Mesothelial cell of epicardium (in vitro differentiated cells): ENCODE measurements at regions not wholly inside any gene's neighbourhood (a gene's known extent, or its start where the extent isn't known, plus 50 kb on each side); places are given as distances from the start of the nearest gene placed in this dataset.

Experiments used
- DNase-seq, 2 experiments: peaks; one replicate each; pipeline ENCODE4 v3.0.0; 2021; ENCODE audit warnings: low spot score in 2 of 2; ENCODE audit not compliant: unreplicated experiment in 2 of 2
- H3K27ac Mint-ChIP-seq: 2 replicates; pipeline ENCODE4 v1.8.0; 2021; ENCODE audit warnings: mixed read lengths
- H3K27me3 Mint-ChIP-seq: 2 replicates; pipeline ENCODE4 v1.8.0; 2021; ENCODE audit warnings: low read depth, mixed read lengths
- H3K36me3 Mint-ChIP-seq: 2 replicates; pipeline ENCODE4 v1.8.0; 2021; ENCODE audit warnings: mixed read lengths
- H3K4me1 Mint-ChIP-seq: 2 replicates; pipeline ENCODE4 v1.8.0; 2021; ENCODE audit warnings: mixed read lengths
- H3K4me3 Mint-ChIP-seq: 2 replicates; pipeline ENCODE4 v1.8.0; 2021; ENCODE audit warnings: mild to moderate bottlenecking, moderate library complexity, mixed read lengths
- H3K9me3 Mint-ChIP-seq: 2 replicates; pipeline ENCODE4 v1.8.0; 2021; ENCODE audit warnings: mixed read lengths
- CTCF ChIP-seq: fragments of 200-600 bp; sonication (generic); IDR thresholded peaks from one replicate; pipeline ENCODE4 v1.5.0; 2021; ENCODE audit warnings: antibody characterized with exemption; ENCODE audit not compliant: unreplicated experiment

- no peaks in the 10 kb centered on the region for H3K27me3 Mint-ChIP-seq
- peak overlapping the region; percentile 54 for H3K27ac Mint-ChIP-seq
- DNase-seq: no peak
- H3K4me3 Mint-ChIP-seq: peak overlapping the region; percentile 24
- H3K4me1 Mint-ChIP-seq: peaks cover 8% of the 10 kb centered on the region
- no peak for TF ChIP-seq CTCF
- peaks cover 11% of the 10 kb centered on the region for H3K9me3 Mint-ChIP-seq
- H3K36me3 Mint-ChIP-seq: peaks cover 5% of the 10 kb centered on the region
Observed at GRCh38 chr15:95304151-95304946, 1026.2 kb upstream of the NR2F2 start.

DNA sequence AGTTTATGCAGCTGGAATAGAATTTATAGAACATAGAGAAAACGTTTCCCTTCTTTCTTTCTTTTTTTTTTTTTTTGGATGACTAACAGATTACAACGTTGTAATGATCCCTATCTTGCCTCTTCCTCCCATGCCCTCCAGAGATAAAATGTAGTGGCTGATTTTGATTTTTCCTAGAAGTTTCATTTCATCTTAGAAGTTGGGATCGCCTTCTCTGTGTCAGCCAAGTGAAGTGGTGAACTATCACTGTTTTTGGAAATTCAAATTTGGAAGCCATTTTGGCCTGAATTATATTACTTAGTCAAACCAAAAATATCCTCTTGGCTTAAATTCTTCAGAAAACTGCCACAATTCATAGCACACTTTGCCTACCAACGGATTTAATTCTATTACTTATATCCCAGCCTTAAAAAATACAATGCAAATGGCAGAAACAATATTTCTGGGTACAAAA, 1025.5 kb upstream of the NR2F2 start:
- TF ChIP-seq CTCF: no peak
- Mint-ChIP-seq H3K27me3 (no peaks in the 10 kb centered on the region), H3K9me3 (peaks cover 13% of the 10 kb centered on the region), H3K36me3 (peaks cover 6% of the 10 kb centered on the region), H3K4me3 (no peak overlapping the region), H3K27ac (no peak overlapping the region), H3K4me1 (peaks cover 8% of the 10 kb centered on the region)
- no peak for DNase-seq

DNA sequence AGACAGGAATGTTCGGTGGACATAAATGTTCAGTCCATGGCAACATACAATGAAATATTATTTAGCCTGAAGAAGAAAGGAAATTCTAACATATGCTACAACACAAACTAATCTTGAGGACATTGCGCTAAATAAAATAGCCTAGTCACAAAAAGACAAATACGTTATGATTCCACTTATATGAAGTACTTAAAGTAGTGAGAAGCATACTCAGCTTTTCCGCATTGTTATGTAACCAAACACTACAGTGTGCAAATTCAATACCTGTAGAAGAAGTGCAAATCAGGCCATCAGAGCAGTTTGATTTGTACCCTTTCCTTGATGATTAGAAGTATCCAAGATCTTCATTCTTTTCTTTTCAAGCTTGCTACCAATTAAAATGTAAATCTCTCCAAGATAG, 1023.4 kb upstream of the NR2F2 start:
- Mint-ChIP-seq H3K36me3 (peaks cover 8% of the 10 kb centered on the region), H3K4me1 (peaks cover 8% of the 10 kb centered on the region), H3K27ac (no peak overlapping the region), H3K27me3 (no peaks in the 10 kb centered on the region), H3K9me3 (peaks cover 17% of the 10 kb centered on the region), H3K4me3 (no peak overlapping the region)
- TF ChIP-seq CTCF: no peak
- DNase-seq: no peak

GRCh38 chr15:95319242-95319641, 1011.3 kb upstream of the NR2F2 start:
- Mint-ChIP-seq H3K27me3 (no peaks in the 10 kb centered on the region), H3K4me1 (no peaks in the 10 kb centered on the region), H3K9me3 (peaks cover 22% of the 10 kb centered on the region), H3K27ac (no peak overlapping the region), H3K36me3 (peaks cover 6% of the 10 kb centered on the region), H3K4me3 (no peak overlapping the region)
- DNase-seq: no peak
- TF ChIP-seq CTCF: no peak

- H3K36me3 Mint-ChIP-seq: no peaks in the 10 kb centered on the region
- H3K4me1 Mint-ChIP-seq: peaks cover 17% of the 10 kb centered on the region
- no peak overlapping the region for H3K4me3 Mint-ChIP-seq
- H3K27ac Mint-ChIP-seq: no peak overlapping the region
- TF ChIP-seq CTCF: no peak
- H3K9me3 Mint-ChIP-seq: peaks cover 4% of the 10 kb centered on the region
- H3K27me3 Mint-ChIP-seq: peaks cover 11% of the 10 kb centered on the region
- DNase-seq: no peak
Observed at GRCh38 chr15:95323796-95324195, 1006.7 kb upstream of the NR2F2 start.
